Middle frontal gyrus (tissue), 1 donor: ENCODE measurements at regions not wholly inside any gene's neighbourhood (a gene's known extent, or its start where the extent isn't known, plus 50 kb on each side); places are given as distances from the start of the nearest gene placed in this dataset.

ENCODE experiments used
- DNase-seq: peaks from one replicate; pipeline ENCODE4 v3.0.0-alpha.2; 2015; ENCODE audit warnings: low spot score; ENCODE audit errors: extremely low spot score

- no peak for DNase-seq
These were observed 575.5 kb downstream of the MRPL39 start for GRCh38 chr21:25031750-25032149.

- no peak for DNase-seq
These were observed 577.7 kb downstream of the MRPL39 start for GRCh38 chr21:25029580-25029979.

GRCh38 chr21:25025596-25025995 lies 581.7 kb downstream of the MRPL39 start:
- no peak for DNase-seq

DNA sequence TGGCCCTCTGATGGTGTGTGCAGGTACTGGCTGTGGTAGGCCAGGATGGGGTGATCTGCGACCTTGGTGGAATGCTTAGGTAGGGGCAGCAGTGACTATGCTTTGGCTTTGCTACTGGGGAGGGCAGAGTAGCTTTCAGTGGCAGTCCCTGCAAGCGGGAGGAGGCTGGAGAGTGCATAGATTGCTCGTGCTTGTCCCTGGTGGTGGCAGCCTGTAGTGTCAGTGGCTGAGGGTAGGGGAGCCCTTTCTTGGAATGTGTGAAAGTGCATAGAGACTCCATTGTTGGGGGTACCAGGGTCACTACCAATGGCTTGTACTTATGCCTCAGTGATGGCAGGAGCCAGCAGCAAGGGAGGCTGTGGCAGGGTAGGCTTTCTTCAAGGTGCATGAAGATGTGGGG lies 582.6 kb downstream of the MRPL39 start:
- no peak for DNase-seq

DNA sequence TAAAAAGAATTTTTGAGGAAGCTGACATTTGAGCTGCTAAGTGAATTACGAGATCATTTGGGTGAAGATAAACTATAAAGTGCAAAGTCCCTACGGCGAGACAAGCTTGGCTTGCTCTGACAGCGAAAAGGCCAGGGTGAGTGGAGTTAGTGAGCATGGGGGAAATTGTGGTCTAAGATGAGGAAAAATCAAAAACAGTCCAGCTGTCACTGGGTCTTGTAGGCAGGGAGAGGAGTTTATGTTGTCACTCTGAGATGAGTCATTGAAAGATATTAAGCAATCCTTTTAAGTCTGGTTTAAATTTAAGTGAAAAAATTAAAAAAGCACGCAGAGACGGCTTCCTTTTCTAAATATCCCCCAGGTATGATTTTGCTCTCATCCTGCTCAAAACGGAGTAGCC lies 601.9 kb downstream of the MRPL39 start:
- DNase-seq = no peak

GRCh38 chr21:25002676-25003075 lies 604.6 kb downstream of the MRPL39 start:
- DNase-seq = no peak

GRCh38 chr21:24995216-24995615 lies 612.1 kb downstream of the MRPL39 start:
- DNase-seq = no peak

DNA sequence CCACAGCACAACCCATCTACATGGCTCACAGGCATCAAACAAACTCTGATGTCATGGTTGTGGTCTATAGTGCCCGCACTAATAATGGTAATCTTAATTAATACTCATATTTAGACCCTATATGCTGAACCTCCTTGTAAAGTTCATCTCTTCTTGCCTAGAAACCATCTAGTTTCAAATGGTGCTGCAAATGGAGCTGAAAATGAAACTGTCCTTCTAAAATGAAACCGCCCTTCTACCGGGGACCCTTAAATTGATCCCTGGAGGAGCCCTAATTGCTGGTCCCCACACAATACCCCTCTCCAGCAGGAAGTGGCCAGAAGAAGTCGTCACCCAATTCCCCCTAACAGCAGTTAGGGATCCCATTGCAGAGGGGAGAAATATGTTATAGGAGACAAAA lies 612.6 kb downstream of the MRPL39 start:
- no peak for DNase-seq

GRCh38 chr21:24989516-24989915 lies 617.8 kb downstream of the MRPL39 start:
- DNase-seq = no peak

DNA sequence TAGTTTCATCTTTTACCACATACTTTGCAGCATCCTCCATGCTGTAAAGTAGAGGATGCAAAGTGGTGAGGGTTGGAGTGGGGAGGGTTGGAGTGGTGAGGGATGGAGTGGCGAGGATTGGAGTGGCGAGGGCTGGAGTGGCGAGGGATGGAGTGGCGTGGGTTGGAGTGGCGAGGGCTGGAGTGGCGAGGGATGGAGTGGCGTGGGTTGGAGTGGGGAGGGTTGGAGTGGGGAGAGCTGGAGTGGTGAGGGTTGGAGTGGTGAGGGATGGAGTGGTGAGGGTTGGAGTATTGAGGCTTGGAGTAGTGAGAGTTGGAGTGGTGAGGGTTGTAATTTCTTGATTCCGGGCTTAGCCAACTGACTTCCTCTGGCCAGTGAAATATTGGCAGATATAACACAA lies 618.3 kb downstream of the MRPL39 start:
- DNase-seq = no peak

- DNase-seq = no peak
These were observed 631.0 kb downstream of the MRPL39 start for GRCh38 chr21:24976238-24976637.

- no peak for DNase-seq
These were observed 638.2 kb downstream of the MRPL39 start for GRCh38 chr21:24969068-24969467.

GRCh38 chr21:24955275-24955961 lies 651.9 kb downstream of the MRPL39 start:
- DNase-seq = no peak

GRCh38 chr21:24948186-24948585 lies 659.1 kb downstream of the MRPL39 start:
- DNase-seq = no peak

- no peak for DNase-seq
These were observed 661.4 kb downstream of the MRPL39 start for GRCh38 chr21:24945910-24946309.

- DNase-seq = no peak
These were observed 665.7 kb downstream of the MRPL39 start for GRCh38 chr21:24941316-24942185.

GRCh38 chr21:24939291-24939690 lies 668.0 kb downstream of the MRPL39 start:
- peak; percentile 31 for DNase-seq

DNA sequence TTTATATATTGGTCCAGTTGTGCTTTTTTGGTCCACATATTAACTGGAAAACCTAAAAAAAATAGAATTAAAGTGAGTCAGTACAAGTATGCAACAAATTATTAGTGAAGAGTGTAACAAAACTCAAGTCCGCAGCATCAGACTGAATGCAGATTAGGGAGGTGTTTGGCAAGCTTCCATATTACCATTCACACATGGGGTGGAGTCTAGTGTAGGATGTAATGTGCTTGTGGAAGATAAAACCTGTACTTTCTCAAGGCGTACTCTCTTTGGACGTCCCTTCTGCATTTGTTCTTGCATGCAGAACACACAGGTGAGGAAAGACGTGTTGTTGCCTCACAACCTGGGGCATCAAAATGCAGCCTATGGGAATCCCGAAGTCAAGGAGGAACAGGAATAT lies 668.7 kb downstream of the MRPL39 start:
- DNase-seq = no peak

DNA sequence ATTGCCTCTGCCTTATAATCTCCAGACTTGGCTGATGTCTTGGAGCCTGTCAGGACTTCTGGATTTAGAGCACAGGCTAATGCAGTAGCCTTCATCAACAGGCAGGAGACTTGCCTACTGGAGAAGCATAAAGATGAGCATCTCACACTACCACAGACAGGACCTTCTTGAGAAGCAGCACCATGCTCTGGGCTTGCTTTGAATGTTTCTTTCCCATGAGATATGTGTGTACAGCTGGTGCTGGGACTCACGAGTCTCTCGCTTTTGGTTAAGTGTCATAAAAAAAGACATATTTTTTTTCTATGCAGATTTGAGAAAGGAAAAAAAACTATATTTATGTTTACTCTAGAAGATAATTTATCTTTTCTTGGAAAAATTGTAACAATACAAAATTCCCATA lies 671.3 kb downstream of the MRPL39 start:
- no peak for DNase-seq

GRCh38 chr21:24910591-24910990 lies 696.7 kb downstream of the MRPL39 start:
- no peak for DNase-seq

DNA sequence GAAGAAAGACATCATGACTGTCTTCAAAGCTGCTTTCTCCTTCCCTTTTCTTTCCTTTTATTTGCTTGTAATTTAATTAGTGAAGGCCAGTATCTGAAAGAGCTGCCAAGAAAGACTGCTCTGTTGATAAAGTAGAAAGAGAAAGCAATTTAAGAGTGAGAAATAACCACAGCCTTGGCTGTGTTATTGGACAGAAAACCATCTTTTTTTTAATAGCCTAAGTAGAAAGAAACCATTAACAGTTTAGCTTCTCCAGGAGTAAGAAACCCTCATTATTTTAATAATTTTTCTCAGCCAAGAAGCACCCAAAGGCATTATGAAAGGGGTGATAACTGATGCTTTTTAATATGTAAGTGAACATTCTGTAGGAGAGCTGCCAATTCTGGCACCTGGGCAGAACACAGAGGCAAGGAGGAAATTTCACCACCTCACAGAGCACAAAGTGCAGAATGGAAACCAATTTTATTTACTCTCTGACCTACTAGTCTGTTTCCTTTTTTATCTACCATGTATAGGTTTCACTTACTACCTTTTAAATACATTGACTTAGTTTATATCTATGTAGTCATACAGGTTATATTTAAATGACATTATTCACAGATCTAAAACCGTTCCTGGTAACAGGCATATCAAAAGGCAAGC lies 703.2 kb downstream of the MRPL39 start:
- DNase-seq = no peak

DNA sequence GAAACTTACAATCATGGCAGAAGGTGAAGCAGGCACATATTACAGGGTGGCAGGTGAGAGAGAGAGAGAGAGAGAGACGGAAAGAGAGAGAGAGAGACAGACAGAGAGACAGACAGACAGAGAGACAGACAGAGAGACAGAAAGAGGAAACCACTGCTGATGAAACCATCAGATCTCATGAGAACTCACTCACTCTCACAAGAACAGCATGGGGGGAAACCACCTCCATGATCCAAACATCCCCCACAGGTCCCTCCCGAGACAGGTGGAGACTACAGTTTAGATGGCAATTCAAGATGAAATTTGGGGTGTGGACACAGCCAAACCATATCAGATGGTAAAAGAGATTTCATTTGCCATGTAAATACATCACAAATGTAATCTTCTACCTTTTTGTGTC lies 708.1 kb downstream of the MRPL39 start:
- DNase-seq = no peak
